HS-5 (cell line): ENCODE measurements at regions not wholly inside any gene's neighbourhood (a gene's known extent, or its start where the extent isn't known, plus 50 kb on each side); places are given as distances from the start of the nearest gene placed in this dataset.
"Not testable (repeated sequence)": the region's sequence is repeated elsewhere in the genome, so short reads cannot be mapped to it uniquely, and the experiment has no call there.

Experiments
- DNase-seq: peaks from one replicate; pipeline ENCODE4 v3.0.0-alpha.2; 2012; ENCODE audit warnings: low read depth

- DNase-seq = no peak
Observed at GRCh38 chr10:33067917-33068316, 109.9 kb upstream of the ITGB1 start.

- no peak for DNase-seq
Observed at GRCh38 chr10:33067481-33067880, 109.5 kb upstream of the ITGB1 start.

- DNase-seq = no peak
Observed at GRCh38 chr10:33066558-33067236, 108.7 kb upstream of the ITGB1 start.

GRCh38 chr10:33065111-33065510 lies 107.1 kb upstream of the ITGB1 start:
- no peak for DNase-seq

- DNase-seq = no peak
Observed at GRCh38 chr10:33064706-33065105, 106.7 kb upstream of the ITGB1 start.

GRCh38 chr10:33057620-33058019 lies 99.6 kb upstream of the ITGB1 start:
- DNase-seq = no peak

GRCh38 chr10:33056828-33057596 lies 99.0 kb upstream of the ITGB1 start:
- DNase-seq = no peak

GRCh38 chr10:33055625-33056024 lies 97.6 kb upstream of the ITGB1 start:
- DNase-seq = no peak

- DNase-seq = no peak
Observed at GRCh38 chr10:33052915-33053810, 95.1 kb upstream of the ITGB1 start.

GRCh38 chr10:33052263-33052875 lies 94.3 kb upstream of the ITGB1 start:
- DNase-seq = no peak

GRCh38 chr10:33049963-33050920 lies 92.2 kb upstream of the ITGB1 start:
- not testable (repeated sequence) for DNase-seq

GRCh38 chr10:33048223-33048622 lies 90.2 kb upstream of the ITGB1 start:
- no peak for DNase-seq

GRCh38 chr10:33047655-33048054 lies 89.6 kb upstream of the ITGB1 start:
- DNase-seq = no peak

- DNase-seq = no peak
Observed at GRCh38 chr10:33046792-33047191, 88.8 kb upstream of the ITGB1 start.

- no peak for DNase-seq
Observed at GRCh38 chr10:33045421-33045820, 87.4 kb upstream of the ITGB1 start.

- no peak for DNase-seq
Observed at GRCh38 chr10:33042565-33042964, 84.5 kb upstream of the ITGB1 start.

GRCh38 chr10:33041783-33042437 lies 83.9 kb upstream of the ITGB1 start:
- no peak for DNase-seq

- DNase-seq = no peak
Observed at GRCh38 chr10:33040436-33040835, 82.4 kb upstream of the ITGB1 start.

- no peak for DNase-seq
Observed at GRCh38 chr10:33039181-33039580, 81.2 kb upstream of the ITGB1 start.

GRCh38 chr10:33038672-33039071 lies 80.6 kb upstream of the ITGB1 start:
- no peak for DNase-seq
